ENCODE measurements at regions not wholly inside any gene's neighbourhood (a gene's known extent, or its start where the extent isn't known, plus 50 kb on each side); places are given as distances from the start of the nearest gene placed in this dataset.

GRCh38 chr6:140560671-140561070 is 1186.2 kb upstream of the CITED2 start:
- H3K4me1 ChIP-seq = no peaks in the 10 kb centered on the region
- no peak overlapping the region for H3K4me3 ChIP-seq
- H3K27me3 Mint-ChIP-seq (ENCODE audit: insufficient read depth, low read depth) = no peaks in the 10 kb centered on the region
- no peak overlapping the region for H3K27ac Mint-ChIP-seq
- no peaks in the 10 kb centered on the region for H3K79me2 ChIP-seq (ENCODE audit: low read depth)
- no peak overlapping the region for H3K4me2 ChIP-seq
- no peaks in the 10 kb centered on the region for H3K36me3 Mint-ChIP-seq
- H3K36me3 ChIP-seq = no peaks in the 10 kb centered on the region
- no peak overlapping the region for H3K9ac ChIP-seq
- H3K27ac ChIP-seq = no peak overlapping the region
- DNase-seq (ENCODE audit: low spot score) = no peak
- no peaks in the 10 kb centered on the region for H3K27me3 ChIP-seq
- H4K20me1 ChIP-seq (ENCODE audit: low read depth) = no peaks in the 10 kb centered on the region
- H3K9me3 ChIP-seq (ENCODE audit: low read depth) = no peaks in the 10 kb centered on the region
- no peak overlapping the region for H2AFZ ChIP-seq (replicated peaks)
- no peak overlapping the region for H3K4me3 Mint-ChIP-seq
- H3K4me1 Mint-ChIP-seq = peaks cover 8% of the 10 kb centered on the region
- H3K9me3 Mint-ChIP-seq = no peaks in the 10 kb centered on the region
- TF ChIP-seq EZH2phosphoT487 (IDR thresholded peaks at IDR 0.05) = no peak
- no peak for TF ChIP-seq CTCF (IDR thresholded peaks at IDR 0.05)
- TF ChIP-seq EZH2 (IDR thresholded peaks at IDR 0.05) = no peak
- no peaks in the 10 kb centered on the region for H3F3A ChIP-seq (ENCODE audit: low read depth)

DNA sequence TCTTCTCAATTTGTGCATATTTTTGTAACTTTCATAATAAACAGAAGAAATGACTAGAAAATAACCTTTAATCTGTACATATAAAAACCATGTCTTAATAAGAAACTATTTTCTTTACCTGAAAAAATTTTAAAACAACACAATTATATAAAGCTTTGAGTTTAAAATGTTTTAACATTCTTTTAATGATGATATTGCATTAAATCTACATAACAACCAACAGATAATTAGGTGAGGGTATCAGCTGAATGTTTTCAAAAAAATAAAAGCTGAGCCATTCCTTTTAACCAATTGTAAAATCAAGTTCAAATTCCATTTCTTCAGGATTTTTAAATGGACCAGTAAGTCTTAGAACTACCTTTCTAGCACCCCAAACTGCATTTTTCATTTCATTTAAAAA is 1185.0 kb upstream of the CITED2 start:
- no peaks in the 10 kb centered on the region for H3K27me3 ChIP-seq
- no peak overlapping the region for H3K27ac Mint-ChIP-seq
- DNase-seq (ENCODE audit: low spot score) = no peak

DNA sequence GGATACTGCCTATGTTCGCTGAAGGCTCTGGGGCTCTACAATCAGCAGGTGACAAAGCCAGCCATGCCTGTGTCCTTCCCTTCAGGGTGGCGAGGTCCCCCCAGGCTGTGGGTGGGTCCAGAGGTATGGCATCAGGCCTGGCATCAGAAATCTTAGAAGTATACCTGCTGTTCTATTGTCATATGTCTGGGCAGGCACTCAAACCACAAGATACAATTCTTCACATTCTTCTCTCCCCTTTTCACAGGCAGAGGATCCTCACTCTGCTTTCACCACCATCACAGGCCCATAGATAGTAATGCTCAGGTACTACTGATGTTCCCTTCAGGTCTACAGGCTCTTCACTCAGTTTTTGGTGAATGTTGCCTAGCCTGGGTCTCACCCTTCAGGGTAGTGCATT is 1180.0 kb upstream of the CITED2 start:
- Histone ChIP-seq H3K4me3 (no peak overlapping the region), H3K4me1 (no peaks in the 10 kb centered on the region), H2AFZ (replicated peaks) (no peak overlapping the region), H3K79me2 (ENCODE audit: low read depth) (no peaks in the 10 kb centered on the region), H3K36me3 (no peaks in the 10 kb centered on the region), H3K4me2 (no peak overlapping the region), H3K9ac (no peak overlapping the region), H3K9me3 (ENCODE audit: low read depth) (no peaks in the 10 kb centered on the region), H3K27ac (no peak overlapping the region), H3F3A (ENCODE audit: low read depth) (no peaks in the 10 kb centered on the region), H3K27me3 (no peaks in the 10 kb centered on the region), H4K20me1 (ENCODE audit: low read depth) (no peaks in the 10 kb centered on the region)
- no peaks in the 10 kb centered on the region for H3K36me3 Mint-ChIP-seq
- no peak overlapping the region for H3K27ac Mint-ChIP-seq
- no peak for TF ChIP-seq EZH2 (IDR thresholded peaks at IDR 0.05)
- no peak for TF ChIP-seq CTCF (IDR thresholded peaks at IDR 0.05)
- TF ChIP-seq EZH2phosphoT487 (IDR thresholded peaks at IDR 0.05) = no peak
- no peak overlapping the region for H3K4me3 Mint-ChIP-seq
- H3K9me3 Mint-ChIP-seq = peaks cover 7% of the 10 kb centered on the region
- no peaks in the 10 kb centered on the region for H3K4me1 Mint-ChIP-seq
- DNase-seq (ENCODE audit: low spot score) = no peak
- H3K27me3 Mint-ChIP-seq (ENCODE audit: insufficient read depth, low read depth) = no peaks in the 10 kb centered on the region

More for the DNA sequence above, 1185.0 kb upstream of the CITED2 start:
- no peak for TF ChIP-seq EZH2phosphoT487 (IDR thresholded peaks at IDR 0.05)
- TF ChIP-seq EZH2 (IDR thresholded peaks at IDR 0.05) = no peak
- no peak for TF ChIP-seq CTCF (IDR thresholded peaks at IDR 0.05)
- no peak overlapping the region for H3K27ac ChIP-seq
- no peaks in the 10 kb centered on the region for H3K4me1 ChIP-seq
- no peaks in the 10 kb centered on the region for H3K36me3 ChIP-seq
- Mint-ChIP-seq H3K4me3 (no peak overlapping the region), H3K36me3 (no peaks in the 10 kb centered on the region), H3K27me3 (ENCODE audit: insufficient read depth, low read depth) (no peaks in the 10 kb centered on the region), H3K9me3 (no peaks in the 10 kb centered on the region), H3K4me1 (no peaks in the 10 kb centered on the region)
- no peaks in the 10 kb centered on the region for H3K9me3 ChIP-seq (ENCODE audit: low read depth)
- no peak overlapping the region for H2AFZ ChIP-seq (replicated peaks)
- no peaks in the 10 kb centered on the region for H3F3A ChIP-seq (ENCODE audit: low read depth)
- H3K4me3 ChIP-seq = no peak overlapping the region
- no peaks in the 10 kb centered on the region for H3K79me2 ChIP-seq (ENCODE audit: low read depth)
- no peak overlapping the region for H3K9ac ChIP-seq
- H4K20me1 ChIP-seq (ENCODE audit: low read depth) = no peaks in the 10 kb centered on the region
- no peak overlapping the region for H3K4me2 ChIP-seq
